HFF-Myc (cell line): ENCODE measurements at regions not wholly inside any gene's neighbourhood (a gene's known extent, or its start where the extent isn't known, plus 50 kb on each side); places are given as distances from the start of the nearest gene placed in this dataset.

Source experiments
- DNase-seq: peaks from one replicate; pipeline ENCODE4 v3.0.0-alpha.2; 2011; ENCODE audit warnings: low read depth; ENCODE audit errors: extremely low read depth
- H3K4me3 ChIP-seq: replicated peaks from 2 replicates; pipeline ENCODE4 v1.5.1; 2011; ENCODE audit warnings: low read depth, mild to moderate bottlenecking, control low read depth, low read length
- CTCF ChIP-seq: IDR thresholded peaks from 2 replicates; pipeline ENCODE4 v1.5.1; 2012; ENCODE audit warnings: mild to moderate bottlenecking, low read depth, low read length, control low read depth; ENCODE audit errors: missing control alignments

GRCh38 chr18:28805491-28805890 is 628.6 kb upstream of the CDH2 start:
- no peak overlapping the region for H3K4me3 ChIP-seq
- no peak for TF ChIP-seq CTCF
- no peak for DNase-seq

- H3K4me3 ChIP-seq, result no peak overlapping the region
- no peak for DNase-seq
- no peak for TF ChIP-seq CTCF
Measured at GRCh38 chr18:28804512-28805202, 627.7 kb upstream of the CDH2 start.

GRCh38 chr18:28802546-28802945 is 625.6 kb upstream of the CDH2 start:
- no peak overlapping the region for H3K4me3 ChIP-seq
- no peak for TF ChIP-seq CTCF
- DNase-seq, result peak; percentile 46

DNA sequence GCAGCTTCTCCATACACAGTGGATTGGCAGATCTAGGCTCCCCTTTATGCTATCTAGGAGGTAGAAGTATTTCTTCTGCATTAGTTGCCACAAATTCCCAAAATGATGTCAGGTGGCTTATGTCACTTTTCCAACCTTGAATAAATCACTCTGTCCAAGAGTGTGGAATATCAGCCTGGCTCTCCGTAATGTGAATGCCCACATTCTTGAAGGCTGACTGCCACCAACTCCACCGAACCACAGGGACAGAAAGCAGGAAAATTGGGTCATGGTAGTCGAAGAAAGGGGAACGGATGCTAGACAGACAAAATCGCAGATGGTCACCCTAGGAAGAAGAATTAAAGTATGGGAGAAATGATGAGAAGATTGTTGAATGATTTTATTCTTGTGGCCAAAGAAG is 624.9 kb upstream of the CDH2 start:
- no peak overlapping the region for H3K4me3 ChIP-seq

GRCh38 chr18:28794459-28795245 is 617.7 kb upstream of the CDH2 start:
- DNase-seq, result peak; percentile 29
- no peak for TF ChIP-seq CTCF
- H3K4me3 ChIP-seq, result no peak overlapping the region

More for the DNA sequence above, 624.9 kb upstream of the CDH2 start:
- TF ChIP-seq CTCF, result no peak
- no peak for DNase-seq

DNA sequence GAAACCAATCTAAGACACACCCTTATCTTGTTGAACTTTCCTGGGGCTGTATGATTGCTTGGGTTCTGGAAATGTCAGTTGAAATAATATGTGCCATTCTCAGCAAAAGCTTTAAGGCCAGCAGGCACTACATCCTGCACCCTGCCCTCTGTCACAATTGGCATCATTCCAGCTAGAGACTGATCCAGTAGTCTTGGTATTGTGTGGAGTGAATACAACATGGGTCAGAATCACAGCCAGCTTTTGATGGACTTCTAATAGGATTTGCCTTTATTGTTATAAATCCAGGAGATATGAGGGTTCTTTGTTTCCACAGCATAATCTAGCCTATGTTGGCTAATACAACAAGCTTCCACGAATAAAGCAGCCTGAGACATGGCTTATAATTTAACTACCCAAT is 617.0 kb upstream of the CDH2 start:
- no peak for TF ChIP-seq CTCF
- H3K4me3 ChIP-seq, result no peak overlapping the region
- no peak for DNase-seq
